ENCODE measurements at regions not wholly inside any gene's neighbourhood (a gene's known extent, or its start where the extent isn't known, plus 50 kb on each side); places are given as distances from the start of the nearest gene placed in this dataset.

GRCh38 chr7:137172105-137172590 lies 171.4 kb downstream of the PTN start:
- DNase-seq (ENCODE audit: low spot score): no peak

GRCh38 chr7:137169282-137169698 lies 174.2 kb downstream of the PTN start:
- DNase-seq (ENCODE audit: low spot score): peak; percentile 81

GRCh38 chr7:137167609-137168008 lies 175.9 kb downstream of the PTN start:
- DNase-seq (ENCODE audit: low spot score): no peak

- no peak for DNase-seq (ENCODE audit: low spot score)
Measured at GRCh38 chr7:137166363-137166762, 177.2 kb downstream of the PTN start.

GRCh38 chr7:137165786-137166185 lies 177.7 kb downstream of the PTN start:
- no peak for DNase-seq (ENCODE audit: low spot score)

- DNase-seq (ENCODE audit: low spot score): peak; percentile 53
Measured at GRCh38 chr7:137165241-137165640, 178.3 kb downstream of the PTN start.

- no peak for DNase-seq (ENCODE audit: low spot score)
Measured at GRCh38 chr7:137164251-137164650, 179.3 kb downstream of the PTN start.

- no peak for DNase-seq (ENCODE audit: low spot score)
Measured at GRCh38 chr7:137160236-137160635, 183.3 kb downstream of the PTN start.

GRCh38 chr7:137157256-137157655 lies 186.3 kb downstream of the PTN start:
- DNase-seq (ENCODE audit: low spot score): no peak

GRCh38 chr7:137151690-137152052 lies 191.9 kb downstream of the PTN start:
- DNase-seq (ENCODE audit: low spot score): no peak

GRCh38 chr7:137151041-137151689 lies 192.4 kb downstream of the PTN start:
- DNase-seq (ENCODE audit: low spot score): peak; percentile 76

- no peak for DNase-seq (ENCODE audit: low spot score)
Measured at GRCh38 chr7:137147338-137147720, 196.2 kb downstream of the PTN start.

- DNase-seq (ENCODE audit: low spot score): peak; percentile 86
Measured at GRCh38 chr7:137146552-137147337, 196.8 kb downstream of the PTN start.

- DNase-seq (ENCODE audit: low spot score): peak; percentile 91
Measured at GRCh38 chr7:137146012-137146455, 197.5 kb downstream of the PTN start.

GRCh38 chr7:137142376-137142775 lies 201.2 kb downstream of the PTN start:
- no peak for DNase-seq (ENCODE audit: low spot score)

- DNase-seq (ENCODE audit: low spot score): no peak
Measured at GRCh38 chr7:137135654-137136350, 207.7 kb downstream of the PTN start.

- no peak for DNase-seq (ENCODE audit: low spot score)
Measured at GRCh38 chr7:137130751-137131158, 212.8 kb downstream of the PTN start.

- no peak for DNase-seq (ENCODE audit: low spot score)
Measured at GRCh38 chr7:137129025-137129424, 214.5 kb downstream of the PTN start.

- no peak for DNase-seq (ENCODE audit: low spot score)
Measured at GRCh38 chr7:137127806-137128205, 215.7 kb downstream of the PTN start.

GRCh38 chr7:137127058-137127457 lies 216.5 kb downstream of the PTN start:
- no peak for DNase-seq (ENCODE audit: low spot score)

- no peak for DNase-seq (ENCODE audit: low spot score)
Measured at GRCh38 chr7:137122145-137122544, 221.4 kb downstream of the PTN start.

GRCh38 chr7:137120690-137121089 lies 222.8 kb downstream of the PTN start:
- no peak for DNase-seq (ENCODE audit: low spot score)

Measured in umbilical cord (tissue), 1 donor.